ENCODE measurements at regions not wholly inside any gene's neighbourhood (a gene's known extent, or its start where the extent isn't known, plus 50 kb on each side); places are given as distances from the start of the nearest gene placed in this dataset.
"Not testable (repeated sequence)": the region's sequence is repeated elsewhere in the genome, so short reads cannot be mapped to it uniquely, and the experiment has no call there.

- FAIRE-seq: no peak
Measured at GRCh38 chr21:35840949-35841348, 219.4 kb downstream of the SETD4 start.

- FAIRE-seq: peak; percentile 98
Measured at GRCh38 chr21:35840197-35840799, 220.0 kb downstream of the SETD4 start.

- no peak for FAIRE-seq
Measured at GRCh38 chr21:35838987-35839763, 221.2 kb downstream of the SETD4 start.

- FAIRE-seq: no peak
Measured at GRCh38 chr21:35838350-35838749, 222.0 kb downstream of the SETD4 start.

- FAIRE-seq: no peak
Measured at GRCh38 chr21:35833991-35834390, 226.3 kb downstream of the SETD4 start.

- no peak for FAIRE-seq
Measured at GRCh38 chr21:35833388-35833787, 226.9 kb downstream of the SETD4 start.

- no peak for FAIRE-seq
Measured at GRCh38 chr21:35831230-35831629, 229.1 kb downstream of the SETD4 start.

- no peak for FAIRE-seq
Measured at GRCh38 chr21:35829067-35829466, 231.3 kb downstream of the SETD4 start.

- no peak for FAIRE-seq
Measured at GRCh38 chr21:35828161-35828560, 232.2 kb downstream of the SETD4 start.

GRCh38 chr21:35827004-35827403, 233.3 kb downstream of the SETD4 start:
- no peak for FAIRE-seq

GRCh38 chr21:35825370-35826353, 234.7 kb downstream of the SETD4 start:
- no peak for FAIRE-seq

GRCh38 chr21:35824136-35824535, 236.2 kb downstream of the SETD4 start:
- no peak for FAIRE-seq

- FAIRE-seq: no peak
Measured at GRCh38 chr21:35819134-35819533, 241.2 kb downstream of the SETD4 start.

GRCh38 chr21:35818597-35818996, 241.7 kb downstream of the SETD4 start:
- FAIRE-seq: no peak

GRCh38 chr21:35814858-35815619, 245.3 kb downstream of the SETD4 start:
- FAIRE-seq: no peak

- peak; percentile 71 for FAIRE-seq
Measured at GRCh38 chr21:35812679-35813078, 247.6 kb downstream of the SETD4 start.

GRCh38 chr21:35811191-35811806, 249.0 kb downstream of the SETD4 start:
- no peak for FAIRE-seq

- no peak for FAIRE-seq
Measured at GRCh38 chr21:35810431-35810970, 249.8 kb downstream of the SETD4 start.

GRCh38 chr21:35801391-35801790, 258.9 kb downstream of the SETD4 start:
- FAIRE-seq: no peak

- not testable (repeated sequence) for FAIRE-seq
Measured at GRCh38 chr21:35800796-35801385, 259.4 kb downstream of the SETD4 start.

- no peak for FAIRE-seq
Measured at GRCh38 chr21:35796844-35797243, 263.5 kb downstream of the SETD4 start.
